RWPE2 (cell line): ENCODE measurements at regions not wholly inside any gene's neighbourhood (a gene's known extent, or its start where the extent isn't known, plus 50 kb on each side); places are given as distances from the start of the nearest gene placed in this dataset.

Experiments
- ATAC-seq: fragments of 200-7000 bp; cut with Tn5 transposase; 3 replicates; pipeline ENCODE4 v1.9.1; 2021; ENCODE audit warnings: low read depth
- DNase-seq: peaks from one replicate; pipeline ENCODE4 v3.0.0-alpha.2; 2020; ENCODE audit warnings: low spot score
- H3K27ac ChIP-seq: fragments of 450-650 bp; 2 replicates; pipeline ENCODE4 v1.5.1; 2017; ENCODE audit warnings: mild to moderate bottlenecking; ENCODE audit not compliant: poor library complexity, severe bottlenecking
- H3K27me3 ChIP-seq: fragments of 250-450 bp; sonication (Bioruptor Pico); 2 replicates; pipeline ENCODE4 v1.5.1; 2021; ENCODE audit warnings: mild to moderate bottlenecking, moderate library complexity; ENCODE audit not compliant: insufficient read depth, poor library complexity, severe bottlenecking
- H3K36me3 ChIP-seq: fragments of 250-450 bp; sonication (Bioruptor Pico); 2 replicates; pipeline ENCODE4 v1.5.1; 2020; ENCODE audit warnings: low read depth, mild to moderate bottlenecking, moderate library complexity
- H3K4me1 ChIP-seq: fragments of 250-450 bp; sonication (Bioruptor Pico); 2 replicates; pipeline ENCODE4 v1.5.1; 2021; ENCODE audit warnings: mild to moderate bottlenecking, moderate library complexity; ENCODE audit not compliant: insufficient read depth, poor library complexity, severe bottlenecking
- H3K4me3 ChIP-seq: fragments of 250-450 bp; sonication (Bioruptor Pico); 2 replicates; pipeline ENCODE4 v1.5.1; 2021; ENCODE audit warnings: mild to moderate bottlenecking, moderate library complexity; ENCODE audit not compliant: severe bottlenecking
- H3K9me3 ChIP-seq: fragments of 250-450 bp; sonication (Bioruptor Pico); 2 replicates; pipeline ENCODE4 v1.5.1; 2021; ENCODE audit warnings: mild to moderate bottlenecking, moderate library complexity; ENCODE audit not compliant: severe bottlenecking
- CTCF ChIP-seq: fragments of 450-650 bp; IDR thresholded peaks from one replicate; pipeline ENCODE4 v1.5.1; 2017; ENCODE audit warnings: mild to moderate bottlenecking, moderate library complexity; ENCODE audit not compliant: poor library complexity, severe bottlenecking

GRCh38 chr17:68794636-68795434 lies 160.4 kb downstream of the ABCA8 start:
- Histone ChIP-seq H3K4me1 (peaks cover 12% of the 10 kb centered on the region), H3K36me3 (no peaks in the 10 kb centered on the region), H3K27me3 (no peaks in the 10 kb centered on the region), H3K9me3 (no peaks in the 10 kb centered on the region), H3K27ac (no peak overlapping the region), H3K4me3 (no peak overlapping the region)
- peak; percentile 53 for TF ChIP-seq CTCF
- ATAC-seq (no peak), DNase-seq (no peak)

DNA sequence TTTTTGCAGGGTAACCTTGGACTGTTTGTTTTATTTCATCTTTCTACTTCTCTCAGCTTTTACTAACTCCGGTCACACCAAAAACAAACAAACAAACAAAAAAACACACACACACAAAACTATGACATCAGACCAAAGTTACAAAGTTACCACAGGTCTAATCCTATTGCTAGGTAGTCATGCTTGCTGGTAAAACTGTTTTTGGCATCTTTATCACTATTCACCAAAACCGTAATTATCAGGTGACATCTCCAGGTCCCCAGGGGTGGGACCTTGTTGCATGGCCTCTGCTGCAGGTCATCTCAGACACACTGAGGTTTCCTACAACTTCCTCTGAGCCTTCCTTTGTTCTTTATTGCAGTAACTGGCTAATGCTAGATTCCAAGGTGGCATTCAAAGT lies 162.3 kb downstream of the ABCA8 start:
- Histone ChIP-seq H3K27me3 (no peaks in the 10 kb centered on the region), H3K27ac (no peak overlapping the region), H3K36me3 (no peaks in the 10 kb centered on the region), H3K4me1 (peaks cover 12% of the 10 kb centered on the region), H3K4me3 (no peak overlapping the region), H3K9me3 (no peaks in the 10 kb centered on the region)
- ATAC-seq (no peak), DNase-seq (no peak)
- no peak for TF ChIP-seq CTCF

- Histone ChIP-seq H3K27me3 (no peaks in the 10 kb centered on the region), H3K27ac (no peak overlapping the region), H3K36me3 (no peaks in the 10 kb centered on the region), H3K4me1 (peaks cover 12% of the 10 kb centered on the region), H3K4me3 (no peak overlapping the region), H3K9me3 (no peaks in the 10 kb centered on the region)
- no peak for DNase-seq
- no peak for ATAC-seq
- TF ChIP-seq CTCF: no peak
These were observed 163.0 kb downstream of the ABCA8 start for GRCh38 chr17:68792042-68792685.

GRCh38 chr17:68790931-68791330 lies 164.3 kb downstream of the ABCA8 start:
- TF ChIP-seq CTCF: no peak
- H3K27me3 ChIP-seq: no peaks in the 10 kb centered on the region
- no peaks in the 10 kb centered on the region for H3K9me3 ChIP-seq
- DNase-seq: no peak
- no peaks in the 10 kb centered on the region for H3K36me3 ChIP-seq
- H3K4me1 ChIP-seq: peaks cover 12% of the 10 kb centered on the region
- ATAC-seq: no peak
- H3K27ac ChIP-seq: no peak overlapping the region
- H3K4me3 ChIP-seq: no peak overlapping the region

- no peaks in the 10 kb centered on the region for H3K9me3 ChIP-seq
- no peak overlapping the region for H3K4me3 ChIP-seq
- peaks cover 12% of the 10 kb centered on the region for H3K4me1 ChIP-seq
- no peak overlapping the region for H3K27ac ChIP-seq
- ATAC-seq (no peak), DNase-seq (no peak)
- H3K27me3 ChIP-seq: no peaks in the 10 kb centered on the region
- no peaks in the 10 kb centered on the region for H3K36me3 ChIP-seq
- TF ChIP-seq CTCF: no peak
These were observed 164.7 kb downstream of the ABCA8 start for GRCh38 chr17:68790492-68790891.
